K562 (cell line): ENCODE measurements at regions not wholly inside any gene's neighbourhood (a gene's known extent, or its start where the extent isn't known, plus 50 kb on each side); places are given as distances from the start of the nearest gene placed in this dataset.
"Not testable (repeated sequence)": the region's sequence is repeated elsewhere in the genome, so short reads cannot be mapped to it uniquely, and the experiment has no call there.

Source experiments
- FOXJ2 ChIP-seq: fragments of 200-800 bp; sonication (Bioruptor generic); IDR thresholded peaks from 2 replicates; pipeline ENCODE4 v1.6.1; 2016; ENCODE audit warnings: missing genetic modification characterization, missing compliant biosample characterization
- USF2 ChIP-seq: sonication (generic); formaldehyde crosslinking; IDR thresholded peaks from 2 replicates; pipeline ENCODE4 v1.5.0; 2020; ENCODE audit warnings: missing genetic modification reagents

GRCh38 chr14:106658066-106658860 lies 1131.9 kb downstream of the TMEM121 start:
- TF ChIP-seq USF2; FOXJ2 (tag): not testable (repeated sequence)
